Activated CD4-positive, alpha-beta memory T cell treated with anti-CD3 and anti-CD28 coated beads for 36 hours (primary cell): ENCODE measurements at regions not wholly inside any gene's neighbourhood (a gene's known extent, or its start where the extent isn't known, plus 50 kb on each side); places are given as distances from the start of the nearest gene placed in this dataset.
"Not testable (repeated sequence)": the region's sequence is repeated elsewhere in the genome, so short reads cannot be mapped to it uniquely, and the experiment has no call there.

Experiments
- CTCF ChIA-PET: fragments of 350-600 bp; sonication (Branson Sonifier 250); formaldehyde crosslinking; loops from one replicate; lab custom pipeline; 2021; ENCODE audit warnings: antibody characterized with exemption, inconsistent platforms; lab: Charles Lee
- POLR2A ChIA-PET: fragments of 350-600 bp; sonication (Branson Sonifier 250); formaldehyde crosslinking; loops from one replicate; lab custom pipeline; 2021; ENCODE audit warnings: antibody characterized with exemption; lab: Charles Lee
- DNase-seq: peaks from one replicate; pipeline ENCODE4 v3.0.0-alpha.2; 2020
- H3K27ac Mint-ChIP-seq: one replicate; pipeline ENCODE4 v1.8.0; 2021; ENCODE audit warnings: mixed read lengths
- H3K27me3 Mint-ChIP-seq: one replicate; pipeline ENCODE4 v1.8.0; 2021; ENCODE audit warnings: mixed read lengths
- H3K36me3 Mint-ChIP-seq: one replicate; pipeline ENCODE4 v1.8.0; 2021; ENCODE audit warnings: mixed read lengths
- H3K4me1 Mint-ChIP-seq: one replicate; pipeline ENCODE4 v1.8.0; 2021; ENCODE audit warnings: low read depth, mixed read lengths
- H3K4me3 Mint-ChIP-seq: one replicate; pipeline ENCODE4 v1.8.0; 2021; ENCODE audit warnings: mild to moderate bottlenecking, mixed read lengths
- H3K9me3 Mint-ChIP-seq: one replicate; pipeline ENCODE4 v1.8.0; 2021; ENCODE audit warnings: mixed read lengths
- intact Hi-C: fragments of 100-400 bp; cut with micrococcal nuclease; formaldehyde crosslinking; loops from one replicate; pipeline ENCODE4 v1.15.1; 2023

- CTCF ChIA-PET, result no interaction called here
- intact Hi-C loops, result no loop called here
Measured at GRCh38 chr9:29325894-29326293, 1752.6 kb upstream of the C9orf72 start.

DNA sequence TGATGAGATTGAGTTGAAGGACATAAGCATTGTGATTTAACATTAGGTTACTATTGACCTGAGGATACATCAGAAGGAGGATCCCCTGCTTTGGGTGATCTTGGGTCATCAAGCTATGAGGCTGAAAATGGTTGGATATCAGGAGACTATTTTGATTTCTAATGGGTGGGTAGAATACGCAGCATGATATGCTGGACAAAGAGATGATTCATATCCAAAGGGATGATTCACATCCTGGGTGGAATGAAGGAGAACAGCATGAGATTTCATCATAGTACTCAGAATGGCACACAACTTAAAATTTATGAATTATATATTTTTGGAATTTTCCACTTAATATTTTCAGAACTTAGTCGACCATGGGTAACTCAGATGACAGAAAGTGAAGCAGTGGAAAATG, 1759.5 kb upstream of the C9orf72 start:
- DNase-seq, result no peak
- intact Hi-C loops, result no loop called here
- Mint-ChIP-seq H3K27ac (no peak overlapping the region), H3K4me1 (no peaks in the 10 kb centered on the region), H3K4me3 (no peak overlapping the region), H3K27me3 (no peaks in the 10 kb centered on the region), H3K9me3 (no peaks in the 10 kb centered on the region), H3K36me3 (no peaks in the 10 kb centered on the region)
- CTCF ChIA-PET, result no interaction called here
- POLR2A ChIA-PET, result no interaction called here

More at GRCh38 chr9:29325894-29326293, 1752.6 kb upstream of the C9orf72 start:
- no peak for DNase-seq
- no peaks in the 10 kb centered on the region for H3K4me1 Mint-ChIP-seq
- H3K4me3 Mint-ChIP-seq, result no peak overlapping the region
- peaks cover 7% of the 10 kb centered on the region for H3K9me3 Mint-ChIP-seq
- H3K27me3 Mint-ChIP-seq, result no peaks in the 10 kb centered on the region
- no peak overlapping the region for H3K27ac Mint-ChIP-seq
- POLR2A ChIA-PET, result no interaction called here
- no peaks in the 10 kb centered on the region for H3K36me3 Mint-ChIP-seq

DNA sequence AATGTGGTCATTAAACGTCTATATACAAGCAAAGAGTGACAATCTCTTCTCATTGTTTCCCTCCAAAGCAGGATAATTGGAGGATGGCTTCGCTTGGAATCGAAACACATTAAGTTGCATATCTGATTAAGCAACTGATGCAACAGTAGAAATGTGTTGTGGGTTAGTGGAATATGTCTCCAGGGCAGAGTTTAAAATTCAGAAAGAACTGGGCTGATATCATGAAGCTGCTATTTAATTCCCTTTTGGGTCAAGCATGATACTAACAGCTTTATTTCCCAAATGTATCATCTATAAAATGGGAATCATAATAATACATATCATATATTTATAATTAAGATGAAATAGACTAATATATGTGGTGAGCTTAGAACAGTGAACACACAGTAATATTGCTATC, 1763.0 kb upstream of the C9orf72 start:
- Mint-ChIP-seq H3K27ac (no peak overlapping the region), H3K27me3 (no peaks in the 10 kb centered on the region), H3K4me3 (no peak overlapping the region), H3K4me1 (no peaks in the 10 kb centered on the region), H3K36me3 (no peaks in the 10 kb centered on the region), H3K9me3 (no peaks in the 10 kb centered on the region)
- ChIA-PET CTCF (no interaction called here), POLR2A (no interaction called here)
- intact Hi-C loops, result no loop called here
- no peak for DNase-seq

GRCh38 chr9:29339387-29339786, 1766.1 kb upstream of the C9orf72 start:
- POLR2A ChIA-PET, result no interaction called here
- no peak overlapping the region for H3K27ac Mint-ChIP-seq
- no peaks in the 10 kb centered on the region for H3K4me1 Mint-ChIP-seq
- CTCF ChIA-PET, result no interaction called here
- H3K36me3 Mint-ChIP-seq, result no peaks in the 10 kb centered on the region
- H3K4me3 Mint-ChIP-seq, result no peak overlapping the region
- H3K9me3 Mint-ChIP-seq, result peaks cover 5% of the 10 kb centered on the region
- no peak for DNase-seq
- no peaks in the 10 kb centered on the region for H3K27me3 Mint-ChIP-seq
- intact Hi-C loops, result no loop called here

- H3K9me3 Mint-ChIP-seq, result peaks cover 4% of the 10 kb centered on the region
- no peaks in the 10 kb centered on the region for H3K4me1 Mint-ChIP-seq
- H3K27ac Mint-ChIP-seq, result no peak overlapping the region
- H3K27me3 Mint-ChIP-seq, result no peaks in the 10 kb centered on the region
- POLR2A ChIA-PET, result no interaction called here
- CTCF ChIA-PET, result no interaction called here
- no peaks in the 10 kb centered on the region for H3K36me3 Mint-ChIP-seq
- no peak for DNase-seq
- intact Hi-C loops, result no loop called here
- no peak overlapping the region for H3K4me3 Mint-ChIP-seq
Measured at GRCh38 chr9:29348999-29349398, 1775.7 kb upstream of the C9orf72 start.

DNA sequence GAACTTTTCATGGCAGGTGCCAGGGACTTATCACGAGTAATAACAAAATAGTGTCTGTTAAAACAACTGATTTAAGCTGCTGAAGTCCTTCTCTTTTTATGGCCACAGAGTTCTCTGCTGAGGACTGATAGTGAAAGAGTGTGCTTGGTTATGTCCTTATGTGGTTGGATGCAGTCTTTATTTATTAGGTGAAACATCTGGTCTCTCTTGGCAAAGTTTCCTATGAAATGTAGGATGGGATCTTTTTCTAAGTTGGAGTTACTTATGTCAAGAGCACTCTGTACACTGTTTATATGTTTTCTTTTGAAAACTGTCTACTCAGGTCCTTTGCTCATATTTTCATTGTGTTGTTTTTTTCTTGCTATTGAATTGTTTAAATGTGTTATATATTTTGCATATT, 1816.1 kb upstream of the C9orf72 start:
- ChIA-PET POLR2A (no interaction called here), CTCF (no interaction called here)
- intact Hi-C loops, result no loop called here
- DNase-seq, result no peak
- no peaks in the 10 kb centered on the region for H3K4me1 Mint-ChIP-seq
- no peak overlapping the region for H3K27ac Mint-ChIP-seq
- no peaks in the 10 kb centered on the region for H3K36me3 Mint-ChIP-seq
- H3K4me3 Mint-ChIP-seq, result no peak overlapping the region
- peaks cover 4% of the 10 kb centered on the region for H3K9me3 Mint-ChIP-seq
- no peaks in the 10 kb centered on the region for H3K27me3 Mint-ChIP-seq

- Mint-ChIP-seq H3K9me3 (no peaks in the 10 kb centered on the region), H3K4me1 (no peaks in the 10 kb centered on the region), H3K36me3 (no peaks in the 10 kb centered on the region), H3K27ac (no peak overlapping the region), H3K27me3 (no peaks in the 10 kb centered on the region), H3K4me3 (no peak overlapping the region)
- intact Hi-C loops, result no loop called here
- DNase-seq, result no peak
- POLR2A ChIA-PET, result no interaction called here
- CTCF ChIA-PET, result no interaction called here
Measured at GRCh38 chr9:29390859-29391258, 1817.6 kb upstream of the C9orf72 start.

- no peak overlapping the region for H3K27ac Mint-ChIP-seq
- H3K9me3 Mint-ChIP-seq, result no peaks in the 10 kb centered on the region
- H3K4me1 Mint-ChIP-seq, result no peaks in the 10 kb centered on the region
- H3K36me3 Mint-ChIP-seq, result no peaks in the 10 kb centered on the region
- H3K27me3 Mint-ChIP-seq, result no peaks in the 10 kb centered on the region
- POLR2A ChIA-PET, result no interaction called here
- CTCF ChIA-PET, result no interaction called here
- intact Hi-C loops, result no loop called here
- no peak overlapping the region for H3K4me3 Mint-ChIP-seq
- DNase-seq, result no peak
Measured at GRCh38 chr9:29393064-29393463, 1819.8 kb upstream of the C9orf72 start.

- intact Hi-C loops, result no loop called here
- Mint-ChIP-seq H3K36me3 (no peaks in the 10 kb centered on the region), H3K27me3 (no peaks in the 10 kb centered on the region), H3K4me1 (no peaks in the 10 kb centered on the region), H3K4me3 (no peak overlapping the region), H3K27ac (no peak overlapping the region), H3K9me3 (no peaks in the 10 kb centered on the region)
- no peak for DNase-seq
- ChIA-PET CTCF (no interaction called here), POLR2A (no interaction called here)
Measured at GRCh38 chr9:29394855-29395254, 1821.6 kb upstream of the C9orf72 start.

GRCh38 chr9:29397148-29397547, 1823.9 kb upstream of the C9orf72 start:
- Mint-ChIP-seq H3K9me3 (no peaks in the 10 kb centered on the region), H3K27ac (no peak overlapping the region), H3K27me3 (no peaks in the 10 kb centered on the region), H3K4me3 (no peak overlapping the region), H3K36me3 (no peaks in the 10 kb centered on the region), H3K4me1 (no peaks in the 10 kb centered on the region)
- no peak for DNase-seq
- POLR2A ChIA-PET, result no interaction called here
- CTCF ChIA-PET, result no interaction called here
- intact Hi-C loops, result no loop called here

DNA sequence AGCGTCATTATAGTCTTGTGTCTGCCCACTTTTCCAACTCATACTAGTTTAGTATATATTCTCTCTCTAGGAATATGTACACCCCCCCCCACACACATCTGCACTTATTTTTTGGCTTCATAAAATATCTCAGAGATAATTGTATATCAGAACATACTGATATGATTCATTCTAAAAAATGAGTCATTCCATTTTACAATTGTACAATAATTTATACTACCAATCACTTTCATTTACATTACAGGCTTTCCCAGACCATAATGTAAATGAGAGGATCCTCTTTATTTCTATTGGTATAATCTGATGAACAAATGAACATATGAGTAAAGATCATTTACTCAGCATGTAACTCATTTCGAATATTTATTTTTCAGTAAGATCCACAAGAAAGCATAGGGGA, 1842.9 kb upstream of the C9orf72 start:
- no peak overlapping the region for H3K27ac Mint-ChIP-seq
- no peaks in the 10 kb centered on the region for H3K27me3 Mint-ChIP-seq
- H3K4me3 Mint-ChIP-seq, result no peak overlapping the region
- H3K9me3 Mint-ChIP-seq, result no peaks in the 10 kb centered on the region
- no peaks in the 10 kb centered on the region for H3K4me1 Mint-ChIP-seq
- ChIA-PET POLR2A (no interaction called here), CTCF (no interaction called here)
- intact Hi-C loops, result no loop called here
- H3K36me3 Mint-ChIP-seq, result no peaks in the 10 kb centered on the region
- DNase-seq, result no peak

- Mint-ChIP-seq H3K27ac (no peak overlapping the region), H3K4me3 (no peak overlapping the region), H3K4me1 (no peaks in the 10 kb centered on the region), H3K27me3 (no peaks in the 10 kb centered on the region), H3K36me3 (no peaks in the 10 kb centered on the region), H3K9me3 (peaks cover 9% of the 10 kb centered on the region)
- intact Hi-C loops, result no loop called here
- POLR2A ChIA-PET, result no interaction called here
- no peak for DNase-seq
- CTCF ChIA-PET, result no interaction called here
Measured at GRCh38 chr9:29422438-29422837, 1849.2 kb upstream of the C9orf72 start.

DNA sequence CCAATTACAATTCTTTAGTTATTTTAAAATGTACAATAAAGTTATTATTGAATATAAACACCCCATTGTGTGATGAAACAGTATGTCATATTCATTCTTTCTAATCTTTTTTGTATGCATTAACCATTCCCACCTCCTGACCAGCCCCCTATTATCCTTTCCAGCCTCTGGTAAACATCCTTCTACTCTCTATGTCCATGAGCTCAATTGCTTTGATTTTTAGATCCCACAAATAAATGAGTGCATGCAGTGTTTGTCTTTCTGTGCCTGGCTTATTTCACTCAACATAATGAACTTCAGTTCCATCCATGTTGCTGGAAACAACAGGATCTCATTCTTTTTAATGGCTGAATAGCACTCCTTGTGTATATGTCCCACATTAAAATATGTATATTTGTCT, 1858.9 kb upstream of the C9orf72 start:
- Mint-ChIP-seq H3K9me3 (peaks cover 16% of the 10 kb centered on the region), H3K27ac (no peak overlapping the region), H3K36me3 (no peaks in the 10 kb centered on the region), H3K4me3 (no peak overlapping the region), H3K4me1 (no peaks in the 10 kb centered on the region), H3K27me3 (no peaks in the 10 kb centered on the region)
- intact Hi-C loops, result no loop called here
- ChIA-PET CTCF (no interaction called here), POLR2A (no interaction called here)
- no peak for DNase-seq

DNA sequence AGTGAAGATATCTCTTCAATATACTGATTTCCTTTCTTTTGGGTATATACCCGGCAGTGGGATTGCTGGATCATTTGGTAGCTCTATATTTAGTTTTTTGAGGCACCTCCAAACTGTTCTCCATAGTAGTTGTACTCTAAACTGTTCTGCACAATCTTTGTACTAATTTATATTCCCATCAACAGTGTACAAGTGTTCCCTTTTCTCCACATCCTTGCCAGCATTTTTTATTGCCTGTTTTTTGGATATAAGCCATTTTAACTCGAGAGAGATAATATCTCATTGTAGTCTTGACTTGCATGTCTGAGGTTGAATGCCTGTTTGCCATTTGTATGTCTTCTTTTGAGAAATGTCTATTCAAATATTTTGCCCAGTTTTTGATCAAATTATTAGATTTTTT, 1859.4 kb upstream of the C9orf72 start:
- DNase-seq, H3K27ac Mint-ChIP-seq, POLR2A ChIA-PET, intact Hi-C loops, H3K36me3 Mint-ChIP-seq, H3K4me1 Mint-ChIP-seq, CTCF ChIA-PET, H3K4me3 Mint-ChIP-seq, H3K27me3 Mint-ChIP-seq: not testable (repeated sequence)
- H3K9me3 Mint-ChIP-seq, result peaks cover 12% of the 10 kb centered on the region
